GM12875 (cell line): ENCODE measurements at regions not wholly inside any gene's neighbourhood (a gene's known extent, or its start where the extent isn't known, plus 50 kb on each side); places are given as distances from the start of the nearest gene placed in this dataset.
A peak's percentile ranks its signal among the peaks of the same experiment; 100 is the strongest.

Source experiments
- H3K4me3 ChIP-seq: one replicate; pipeline ENCODE4 v1.5.1; 2011; ENCODE audit warnings: low read depth, low read length, control low read depth
- CTCF ChIP-seq: IDR thresholded peaks from 2 replicates; pipeline ENCODE4 v1.5.1; 2011; ENCODE audit warnings: low read depth, mild to moderate bottlenecking, control low read depth, inconsistent platforms, low read length, moderate library complexity, borderline replicate concordance; ENCODE audit not compliant: insufficient read depth

- no peak for TF ChIP-seq CTCF
- H3K4me3 ChIP-seq, result no peak overlapping the region
Observed at GRCh38 chr2:191557841-191558240, 120.1 kb upstream of the NABP1 start.

- H3K4me3 ChIP-seq, result no peak overlapping the region
- no peak for TF ChIP-seq CTCF
Observed at GRCh38 chr2:191559569-191559968, 118.4 kb upstream of the NABP1 start.

GRCh38 chr2:191560411-191560980 lies 117.4 kb upstream of the NABP1 start:
- H3K4me3 ChIP-seq, result no peak overlapping the region
- no peak for TF ChIP-seq CTCF

GRCh38 chr2:191565120-191565519 lies 112.8 kb upstream of the NABP1 start:
- TF ChIP-seq CTCF, result no peak
- H3K4me3 ChIP-seq, result no peak overlapping the region

GRCh38 chr2:191565647-191566198 lies 112.2 kb upstream of the NABP1 start:
- no peak for TF ChIP-seq CTCF

GRCh38 chr2:191566344-191566743 lies 111.6 kb upstream of the NABP1 start:
- peak; percentile 75 for TF ChIP-seq CTCF
- no peak overlapping the region for H3K4me3 ChIP-seq

More at GRCh38 chr2:191565647-191566198, 112.2 kb upstream of the NABP1 start:
- no peak overlapping the region for H3K4me3 ChIP-seq

GRCh38 chr2:191567206-191567605 lies 110.7 kb upstream of the NABP1 start:
- no peak overlapping the region for H3K4me3 ChIP-seq
- no peak for TF ChIP-seq CTCF
